Liver (tissue), 8 donors: ENCODE measurements at regions not wholly inside any gene's neighbourhood (a gene's known extent, or its start where the extent isn't known, plus 50 kb on each side); places are given as distances from the start of the nearest gene placed in this dataset.

Experiments
- DNase-seq: peaks from one replicate; pipeline ENCODE4 v3.0.0-alpha.2; 2017; ENCODE audit warnings: low spot score
- H3K27ac ChIP-seq, 2 donors: one replicate each; pipeline ENCODE4 v1.7.0; 2013; ENCODE audit warnings: inconsistent platforms in 2 of 2, low read length in 2 of 2, control low read depth in 1 of 2, low read depth in 1 of 2, mild to moderate bottlenecking in 1 of 2
- H3K27me3 ChIP-seq, 4 donors: one replicate each; pipeline versions ENCODE4 v1.6.1 to v1.7.0; 2013; ENCODE audit warnings: low read length in 3 of 4, inconsistent platforms in 1 of 4, mild to moderate bottlenecking in 1 of 4, moderate library complexity in 1 of 4; ENCODE audit not compliant: control insufficient read depth in 4 of 4, insufficient read depth in 4 of 4
- H3K36me3 ChIP-seq, 4 donors: one replicate each; pipeline versions ENCODE4 v1.6.1 to v1.7.0; 2013; ENCODE audit warnings: low read length in 3 of 4, mild to moderate bottlenecking in 3 of 4, low read depth in 1 of 4, moderate library complexity in 1 of 4; ENCODE audit not compliant: control insufficient read depth in 4 of 4, insufficient read depth in 3 of 4
- H3K4me1 ChIP-seq, 4 donors: one replicate each; pipeline versions ENCODE4 v1.6.1 to v1.7.0; 2013; ENCODE audit warnings: low read length in 3 of 4, mild to moderate bottlenecking in 3 of 4, moderate library complexity in 1 of 4; ENCODE audit not compliant: control insufficient read depth in 4 of 4, insufficient read depth in 4 of 4
- H3K4me3 ChIP-seq, 3 donors: one replicate each; pipeline versions ENCODE4 v1.6.1 to v1.7.0; 2013; ENCODE audit warnings: low read length in 3 of 3, control low read depth in 1 of 3, low read depth in 1 of 3, mild to moderate bottlenecking in 1 of 3
- H3K9ac ChIP-seq, 2 donors: one replicate each; pipeline ENCODE4 v1.7.0; 2013; ENCODE audit warnings: low read length in 2 of 2, mild to moderate bottlenecking in 2 of 2, moderate library complexity in 2 of 2, control low read depth in 1 of 2, low read depth in 1 of 2
- H3K9me3 ChIP-seq, 4 donors: one replicate each; pipeline versions ENCODE4 v1.6.1 to v1.7.0; 2013; ENCODE audit warnings: low read length in 3 of 4; ENCODE audit not compliant: control insufficient read depth in 4 of 4
- ATF3 ChIP-seq: IDR thresholded peaks from 2 replicates; pipeline ENCODE4 v1.6.1; 2016; ENCODE audit warnings: antibody characterized with exemption
- CTCF ChIP-seq: fragments of 150-350 bp; IDR thresholded peaks from 2 replicates; pipeline ENCODE4 v1.5.1; 2017; ENCODE audit warnings: improper control_type of control experiment, low read depth, low read length; ENCODE audit not compliant: missing input control
- EGR1 ChIP-seq, 2 donors: IDR thresholded peaks; 2 replicates each; pipeline ENCODE4 v1.6.1; 2016 to 2018; ENCODE audit warnings: antibody characterized with exemption in 2 of 2, low read depth in 2 of 2
- FOXA2 ChIP-seq: IDR thresholded peaks from 2 replicates; pipeline ENCODE4 v1.6.1; 2016; ENCODE audit warnings: antibody characterized with exemption
- GABPA ChIP-seq, 2 donors: IDR thresholded peaks in 1 of 2; conservative IDR thresholded peaks in 1 of 2; 2 replicates each; pipeline ENCODE4 v1.6.1; 2016; ENCODE audit warnings: antibody characterized with exemption in 2 of 2, mild to moderate bottlenecking in 1 of 2, moderate library complexity in 1 of 2
- HNF4A ChIP-seq, 2 donors: conservative IDR thresholded peaks; 2 replicates each; pipeline ENCODE4 v1.6.1; 2016; ENCODE audit warnings: antibody characterized with exemption in 2 of 2, mild to moderate bottlenecking in 2 of 2
- HNF4G ChIP-seq: IDR thresholded peaks from 2 replicates; pipeline ENCODE4 v1.6.1; 2016; ENCODE audit warnings: antibody characterized with exemption
- MAX ChIP-seq: IDR thresholded peaks from 2 replicates; pipeline ENCODE4 v1.6.1; 2016; ENCODE audit warnings: antibody characterized with exemption
- NR2F2 ChIP-seq: IDR thresholded peaks from 2 replicates; pipeline ENCODE4 v1.6.1; 2016; ENCODE audit warnings: antibody characterized with exemption
- RAD21 ChIP-seq, 2 donors: IDR thresholded peaks; 2 replicates each; pipeline ENCODE4 v1.6.1; 2016; ENCODE audit warnings: antibody characterized with exemption in 2 of 2, mild to moderate bottlenecking in 2 of 2
- REST ChIP-seq: IDR thresholded peaks from 2 replicates; pipeline ENCODE4 v1.6.1; 2016; ENCODE audit warnings: antibody characterized with exemption, mild to moderate bottlenecking
- RXRA ChIP-seq, 2 donors: IDR thresholded peaks; 2 replicates each; pipeline ENCODE4 v1.6.1; 2017 to 2018; ENCODE audit warnings: antibody characterized with exemption in 2 of 2, mild to moderate bottlenecking in 1 of 2
- TAF1 ChIP-seq: conservative IDR thresholded peaks from 2 replicates; pipeline ENCODE4 v1.6.1; 2016; ENCODE audit warnings: antibody characterized with exemption, mild to moderate bottlenecking
- YY1 ChIP-seq: IDR thresholded peaks from 2 replicates; pipeline ENCODE4 v1.6.1; 2016; ENCODE audit warnings: antibody characterized with exemption, mild to moderate bottlenecking
- ZBTB33 ChIP-seq: IDR thresholded peaks from 2 replicates; pipeline ENCODE4 v1.6.1; 2016; ENCODE audit warnings: antibody characterized with exemption
- WGBS: extraction: QIAGEN DNeasy Blood & Tissue Kit; methylation state at CpG from one replicate; pipeline ENCODE4 v1.1.7; 2013; 5-methylcytosine and 5-hydroxymethylcytosine counted together
- donor health status: healthy.
- donor health status: healthy.
- donor health status: healthy.
- donor health status: healthy.
- donor health status: healthy.

- no peaks in the 10 kb centered on the region for H3K36me3 ChIP-seq
- H3K9me3 ChIP-seq = no peaks in the 10 kb centered on the region
- H3K27me3 ChIP-seq = peaks cover 0 to 5% (median 2%) of the 10 kb centered on the region in 4 donors
- TF ChIP-seq GABPA (IDR thresholded peaks at IDR 0.05 in 1 of 2, conservative IDR thresholded peaks at IDR 0.05 in 1 of 2) (no peak), ZBTB33 (no peak), MAX (no peak), YY1 (no peak), TAF1 (no peak), REST (no peak), EGR1 (IDR thresholded peaks at IDR 0.05; ENCODE audit: low read depth in 2 of 2) (no peak), HNF4A (conservative IDR thresholded peaks at IDR 0.05) (no peak), RAD21 (IDR thresholded peaks at IDR 0.05) (no peak), NR2F2 (no peak), HNF4G (no peak), RXRA (IDR thresholded peaks at IDR 0.05) (no peak), CTCF (no peak), ATF3 (no peak)
- H3K9ac ChIP-seq = no peak overlapping the region
- no peaks in the 10 kb centered on the region for H3K4me1 ChIP-seq
- WGBS = 74% methylated on average over 3 of the region's 3 CpGs
- H3K4me3 ChIP-seq = no peak overlapping the region
- H3K27ac ChIP-seq = no peak overlapping the region
- no peak for DNase-seq
These were observed 66.1 kb upstream of the SPRED1 start for GRCh38 chr15:38186507-38186906.

GRCh38 chr15:38187630-38188313 is 64.9 kb upstream of the SPRED1 start:
- TF ChIP-seq RAD21 (IDR thresholded peaks at IDR 0.05) = no peak
- peak; percentile 48 for TF ChIP-seq NR2F2
- no peak for TF ChIP-seq FOXA2
- H3K27me3 ChIP-seq = peaks cover 0 to 5% (median 2%) of the 10 kb centered on the region in 4 donors
- H3K36me3 ChIP-seq = no peaks in the 10 kb centered on the region
- no peaks in the 10 kb centered on the region for H3K9me3 ChIP-seq
- H3K4me1 ChIP-seq = no peaks in the 10 kb centered on the region
- H3K27ac ChIP-seq = no peak overlapping the region
- H3K4me3 ChIP-seq = no peak overlapping the region
- no peak overlapping the region for H3K9ac ChIP-seq
- 66% methylated on average over 7 of the region's 7 CpGs for WGBS
- DNase-seq = no peak
